ENCODE measurements at regions not wholly inside any gene's neighbourhood (a gene's known extent, or its start where the extent isn't known, plus 50 kb on each side); places are given as distances from the start of the nearest gene placed in this dataset.
"Not testable (repeated sequence)": the region's sequence is repeated elsewhere in the genome, so short reads cannot be mapped to it uniquely, and the experiment has no call there.

DNA sequence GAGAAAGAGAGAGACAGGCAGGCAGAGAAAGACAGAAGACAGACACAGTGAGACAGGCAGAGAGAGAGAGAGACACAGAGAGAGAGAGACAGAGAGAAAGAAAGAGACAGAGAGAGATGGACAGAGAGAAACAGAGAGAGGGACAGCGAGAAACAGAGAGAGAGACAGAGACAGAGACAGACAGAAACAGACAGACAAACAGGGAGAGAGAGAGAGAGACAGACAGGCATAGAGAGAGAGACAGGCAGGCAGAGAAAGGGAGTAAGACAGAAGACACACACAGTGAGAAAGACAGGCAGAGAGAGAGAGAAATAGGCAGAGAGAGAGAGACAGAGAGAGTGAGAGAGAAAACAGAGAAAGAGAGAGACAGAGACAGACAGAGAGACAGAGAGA lies 105.3 kb upstream of the ANKRD30BL start:
- H2AFZ ChIP-seq (ENCODE audit: low read depth, low read length) = no peak overlapping the region
- FAIRE-seq (no peak), DNase-seq (ENCODE audit: extremely low read depth in 1 of 4, low spot score in 3 of 4) (no peak), ATAC-seq (no peak)
- no peak overlapping the region for H3K9ac ChIP-seq (ENCODE audit: insufficient read depth in 1 of 2, low read depth in 2 of 2, low read length in 2 of 2)
- H3K36me3 ChIP-seq (ENCODE audit: control insufficient read depth, insufficient read depth, low read length) = no peaks in the 10 kb centered on the region
- no peaks in the 10 kb centered on the region for H3K79me2 ChIP-seq (ENCODE audit: control insufficient read depth, insufficient read depth, low read length)
- ChIA-PET POLR2A (no interaction called here), CTCF (ENCODE audit: low intra/inter-chr PET ratio) (no interaction called here)
- no peaks in the 10 kb centered on the region for H4K20me1 ChIP-seq (replicated peaks; ENCODE audit: control insufficient read depth, insufficient read depth, low read length)
- H3K27me3 ChIP-seq (ENCODE audit: control insufficient read depth in 2 of 2, insufficient read depth in 2 of 2, low read length in 2 of 2) = peaks cover 0 to 5% of the 10 kb centered on the region in 2 experiments; a peak in 3 of 5 replicates
- WGBS (ENCODE audit: insufficient coverage, low coverage, missing lambda C conversion rate) = 0% methylated on average over 1 of the region's 1 CpG
- no TSS peak for BruUV-seq (replicated peaks)
- no peak overlapping the region for H3K4me2 ChIP-seq (ENCODE audit: insufficient read depth, low read length)
- H3K4me1 ChIP-seq (replicated peaks in 1 of 2; ENCODE audit: control insufficient read depth in 2 of 2, insufficient read depth in 2 of 2, low read length in 2 of 2) = no peaks in the 10 kb centered on the region
- no peak overlapping the region for H3K27ac ChIP-seq (ENCODE audit: extremely low read depth, low read depth, low read length)
- H3K4me3 ChIP-seq = no peak overlapping the region
- in situ Hi-C loops (cut with MboI) = no loop called here
- intact Hi-C loops (cut with micrococcal nuclease) = loop anchor here (5.0 kb wide), 1 partner anchor 905 kb away; no protein-coding TSS in a partner anchor
- H3K9me3 ChIP-seq (replicated peaks; ENCODE audit: control insufficient read depth, insufficient read depth, low read depth, low read length) = no peaks in the 10 kb centered on the region
- TF ChIP-seq MAFF (IDR thresholded peaks at IDR 0.05; ENCODE audit: low read length) (no peak), HDGF (IDR thresholded peaks at IDR 0.05) (no peak), ZNF311 (CRISPR knock-in tag; IDR thresholded peaks at IDR 0.05) (no peak), PHF20 (IDR thresholded peaks at IDR 0.05; ENCODE audit: partially characterized antibody) (no peak), FIP1L1 (IDR thresholded peaks at IDR 0.05; ENCODE audit: low read depth, low read length, poor library complexity, severe bottlenecking) (no peak), KLF10 (CRISPR knock-in tag; IDR thresholded peaks at IDR 0.05) (no peak), JUNB (CRISPR knock-in tag; conservative IDR thresholded peaks at IDR 0.05) (no peak), GTF2E2 (tag; IDR thresholded peaks at IDR 0.05) (no peak), CHCHD3 (CRISPR knock-in tag; IDR thresholded peaks at IDR 0.05) (no peak), RBM39 (optimal IDR thresholded peaks at IDR 0.05; ENCODE audit: low read depth, low read length) (no peak), SLC30A9 (CRISPR knock-in tag; IDR thresholded peaks at IDR 0.05) (no peak)
- TF ChIP-seq, protein P1, sequence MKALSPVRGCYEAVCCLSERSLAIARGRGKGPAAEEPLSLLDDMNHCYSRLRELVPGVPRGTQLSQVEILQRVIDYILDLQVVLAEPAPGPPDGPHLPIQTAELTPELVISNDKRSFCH (CRISPR knock-in tag; IDR thresholded peaks at IDR 0.05) = no peak
- TF ChIP-seq, protein P1 (tag; IDR thresholded peaks at IDR 0.05) = no peak
- TF ChIP-seq, protein P2, sequence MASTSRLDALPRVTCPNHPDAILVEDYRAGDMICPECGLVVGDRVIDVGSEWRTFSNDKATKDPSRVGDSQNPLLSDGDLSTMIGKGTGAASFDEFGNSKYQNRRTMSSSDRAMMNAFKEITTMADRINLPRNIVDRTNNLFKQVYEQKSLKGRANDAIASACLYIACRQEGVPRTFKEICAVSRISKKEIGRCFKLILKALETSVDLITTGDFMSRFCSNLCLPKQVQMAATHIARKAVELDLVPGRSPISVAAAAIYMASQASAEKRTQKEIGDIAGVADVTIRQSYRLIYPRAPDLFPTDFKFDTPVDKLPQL (IDR thresholded peaks at IDR 0.05; ENCODE audit: extremely low read depth, insufficient read length) = no peak
- H3K9me1 ChIP-seq (ENCODE audit: control insufficient read depth, insufficient read depth, low read length) = no peaks in the 10 kb centered on the region

DNA sequence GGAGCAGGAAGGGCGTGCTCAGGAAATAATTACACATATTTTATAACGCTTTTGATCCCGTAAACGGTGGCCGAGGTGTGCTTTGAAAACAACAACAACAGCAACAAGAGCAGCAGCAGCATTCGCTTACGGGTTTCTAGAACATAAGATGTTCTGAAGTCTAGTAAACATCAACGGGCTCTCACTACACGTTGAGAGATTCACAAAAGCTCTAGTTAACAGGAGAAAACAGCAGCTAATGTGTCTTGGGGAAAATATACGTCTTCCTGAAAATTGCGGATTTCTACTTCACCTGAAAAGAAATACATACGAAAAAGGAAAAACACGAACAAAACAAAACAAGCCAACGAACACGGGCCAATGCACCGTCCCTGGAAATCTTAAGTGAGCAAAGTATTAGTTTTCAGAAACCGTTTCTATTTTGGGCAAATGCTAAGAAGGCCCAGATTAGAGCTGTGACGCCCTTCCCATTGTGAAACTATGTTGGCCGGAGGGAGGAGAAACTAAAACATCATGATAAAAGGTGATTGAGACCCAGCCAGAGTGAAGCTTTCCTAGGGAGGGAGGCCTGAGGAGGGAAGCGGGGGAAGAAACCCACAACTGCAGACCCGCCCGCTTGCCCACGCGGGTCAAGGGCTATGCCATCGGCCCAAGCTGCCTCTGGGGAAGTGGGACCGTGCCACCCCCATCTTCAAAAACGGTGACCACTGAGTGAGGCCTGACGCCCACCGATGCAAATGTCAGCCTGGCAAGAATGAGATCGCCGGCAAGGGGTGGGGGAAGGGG lies 105.9 kb upstream of the ANKRD30BL start:
- POLR2A ChIA-PET; H3K36me3 ChIP-seq (ENCODE audit: control insufficient read depth, insufficient read depth, low read length); BruUV-seq (replicated peaks); H3K9me1 ChIP-seq (ENCODE audit: control insufficient read depth, insufficient read depth, low read length); H3K4me2 ChIP-seq (ENCODE audit: insufficient read depth, low read length); FAIRE-seq; H3K27ac ChIP-seq (ENCODE audit: extremely low read depth, low read depth, low read length); H2AFZ ChIP-seq (ENCODE audit: low read depth, low read length); in situ Hi-C loops (cut with MboI); ATAC-seq; H3K79me2 ChIP-seq (ENCODE audit: control insufficient read depth, insufficient read depth, low read length); H3K27me3 ChIP-seq (ENCODE audit: control insufficient read depth in 2 of 2, insufficient read depth in 2 of 2, low read length in 2 of 2); H3K9me3 ChIP-seq (replicated peaks; ENCODE audit: control insufficient read depth, insufficient read depth, low read depth, low read length); H3K4me1 ChIP-seq (replicated peaks in 1 of 2; ENCODE audit: control insufficient read depth in 2 of 2, insufficient read depth in 2 of 2, low read length in 2 of 2); H3K4me3 ChIP-seq; H4K20me1 ChIP-seq (replicated peaks; ENCODE audit: control insufficient read depth, insufficient read depth, low read length); H3K9ac ChIP-seq (ENCODE audit: insufficient read depth in 1 of 2, low read depth in 2 of 2, low read length in 2 of 2); CTCF ChIA-PET (ENCODE audit: low intra/inter-chr PET ratio): not testable (repeated sequence)
- peak in 1 of 4 experiments; percentile 0 for DNase-seq (ENCODE audit: extremely low read depth in 1 of 4, low spot score in 3 of 4)
- 2% methylated on average over 30 of the region's 31 CpGs for WGBS (ENCODE audit: insufficient coverage, low coverage, missing lambda C conversion rate)
- intact Hi-C loops (cut with micrococcal nuclease) = loop anchor here (5.0 kb wide), 1 partner anchor 905 kb away; no protein-coding TSS in a partner anchor
